ENCODE measurements at regions not wholly inside any gene's neighbourhood (a gene's known extent, or its start where the extent isn't known, plus 50 kb on each side); places are given as distances from the start of the nearest gene placed in this dataset.

- TF ChIP-seq CTCF (conservative IDR thresholded peaks at IDR 0.05) = no peak
- H3K27ac ChIP-seq = no peak overlapping the region
These were observed 219.7 kb upstream of the RPL38 start for GRCh38 chr17:73983621-73984400.

- no peak for TF ChIP-seq CTCF (conservative IDR thresholded peaks at IDR 0.05)
These were observed 218.5 kb upstream of the RPL38 start for GRCh38 chr17:73984941-73985340.

GRCh38 chr17:73985466-73986015 is 217.9 kb upstream of the RPL38 start:
- no peak for TF ChIP-seq CTCF (conservative IDR thresholded peaks at IDR 0.05)
- no peak overlapping the region for H3K27ac ChIP-seq

More at GRCh38 chr17:73984941-73985340, 218.5 kb upstream of the RPL38 start:
- no peak overlapping the region for H3K27ac ChIP-seq

- TF ChIP-seq CTCF (conservative IDR thresholded peaks at IDR 0.05) = no peak
- no peak overlapping the region for H3K27ac ChIP-seq
These were observed 216.8 kb upstream of the RPL38 start for GRCh38 chr17:73986641-73987177.

GRCh38 chr17:73987395-73987794 is 216.1 kb upstream of the RPL38 start:
- no peak for TF ChIP-seq CTCF (conservative IDR thresholded peaks at IDR 0.05)
- H3K27ac ChIP-seq = no peak overlapping the region

- no peak overlapping the region for H3K27ac ChIP-seq
- TF ChIP-seq CTCF (conservative IDR thresholded peaks at IDR 0.05) = no peak
These were observed 215.5 kb upstream of the RPL38 start for GRCh38 chr17:73987845-73988509.

GRCh38 chr17:73989671-73990070 is 213.8 kb upstream of the RPL38 start:
- no peak for TF ChIP-seq CTCF (conservative IDR thresholded peaks at IDR 0.05)
- no peak overlapping the region for H3K27ac ChIP-seq
